NCI-H2107 treated with DMSO at 0.1 percent for 48 hours (cell line): ENCODE measurements at regions not wholly inside any gene's neighbourhood (a gene's known extent, or its start where the extent isn't known, plus 50 kb on each side); places are given as distances from the start of the nearest gene placed in this dataset.

Source experiments
- DNase-seq: peaks from one replicate; lab custom pipeline; 2025; ENCODE audit not compliant: unreplicated experiment; lab: John Stamatoyannopoulos, UW

DNA sequence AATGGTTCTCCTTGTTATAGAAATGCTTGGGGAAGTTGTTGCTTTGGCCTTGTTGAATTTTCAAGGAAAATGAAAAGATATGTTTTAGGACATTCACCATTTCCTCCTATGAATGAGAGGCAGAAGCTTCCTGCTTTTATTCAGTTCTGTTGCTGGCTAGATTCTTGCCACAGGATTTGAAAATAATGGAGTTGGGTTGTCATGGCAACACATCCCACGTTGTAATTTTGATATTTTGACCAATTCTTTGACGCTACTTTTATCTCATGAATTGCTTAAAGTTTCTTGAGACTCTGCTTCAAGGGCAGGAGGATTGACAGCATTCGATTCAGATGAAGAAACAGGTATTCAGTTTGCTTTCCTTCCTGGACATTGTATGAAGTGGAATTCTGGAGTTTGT is 331.5 kb downstream of the PRDM2 start:
- DNase-seq = no peak

DNA sequence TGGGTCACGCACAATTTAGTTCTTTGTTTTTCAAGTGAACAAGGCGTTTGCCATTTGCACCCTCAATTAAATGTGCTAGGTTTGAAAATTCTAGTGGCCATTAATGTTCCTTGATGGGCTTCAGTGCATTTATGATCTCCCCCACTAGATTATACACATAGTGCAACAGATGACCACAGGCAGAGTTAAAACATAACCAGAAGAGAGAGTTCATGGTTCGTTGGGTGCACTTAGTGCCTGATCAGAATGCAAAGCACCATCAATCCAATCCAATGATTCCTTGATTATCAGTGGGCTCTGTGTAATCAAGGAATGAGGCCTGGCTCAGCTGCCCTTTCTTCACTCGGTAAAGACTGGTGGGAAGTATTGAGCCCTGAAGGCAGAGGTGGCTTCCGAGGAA is 334.5 kb downstream of the PRDM2 start:
- DNase-seq = no peak

DNA sequence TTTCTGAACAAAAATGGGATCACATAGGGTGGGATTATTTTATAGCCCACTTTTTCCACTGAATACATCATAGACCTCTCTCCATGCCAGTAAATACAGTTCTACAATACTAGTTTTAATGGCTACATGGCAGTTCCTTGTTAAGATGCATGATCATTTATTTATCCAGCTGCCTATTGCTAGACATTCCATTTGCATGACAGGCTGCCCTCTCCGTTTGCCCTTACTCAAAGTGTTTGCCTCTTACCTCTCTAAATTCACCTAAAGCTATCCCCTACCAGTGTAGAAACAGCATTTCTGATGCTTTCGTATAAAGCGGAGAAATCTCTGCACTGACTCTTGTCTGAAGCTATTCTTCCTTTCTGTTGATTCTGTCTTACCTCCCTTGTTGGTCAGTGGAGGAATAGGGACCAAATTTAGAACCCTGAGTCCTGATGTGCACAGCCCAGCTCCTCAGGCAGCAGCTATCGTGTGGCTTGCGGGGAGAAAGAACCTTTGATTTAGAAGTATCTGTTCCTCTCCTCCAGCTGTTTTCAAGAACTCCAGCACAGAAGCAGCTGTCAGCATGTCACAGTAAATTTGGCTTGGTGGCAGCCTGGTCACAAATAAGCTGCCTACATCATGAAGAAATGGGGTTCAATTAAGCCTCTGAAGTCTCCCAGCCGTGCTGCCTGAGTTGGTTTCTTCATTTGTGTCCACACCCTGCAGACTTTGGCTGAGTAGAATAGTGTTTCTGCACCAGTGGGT is 337.3 kb downstream of the PRDM2 start:
- DNase-seq = no peak

DNA sequence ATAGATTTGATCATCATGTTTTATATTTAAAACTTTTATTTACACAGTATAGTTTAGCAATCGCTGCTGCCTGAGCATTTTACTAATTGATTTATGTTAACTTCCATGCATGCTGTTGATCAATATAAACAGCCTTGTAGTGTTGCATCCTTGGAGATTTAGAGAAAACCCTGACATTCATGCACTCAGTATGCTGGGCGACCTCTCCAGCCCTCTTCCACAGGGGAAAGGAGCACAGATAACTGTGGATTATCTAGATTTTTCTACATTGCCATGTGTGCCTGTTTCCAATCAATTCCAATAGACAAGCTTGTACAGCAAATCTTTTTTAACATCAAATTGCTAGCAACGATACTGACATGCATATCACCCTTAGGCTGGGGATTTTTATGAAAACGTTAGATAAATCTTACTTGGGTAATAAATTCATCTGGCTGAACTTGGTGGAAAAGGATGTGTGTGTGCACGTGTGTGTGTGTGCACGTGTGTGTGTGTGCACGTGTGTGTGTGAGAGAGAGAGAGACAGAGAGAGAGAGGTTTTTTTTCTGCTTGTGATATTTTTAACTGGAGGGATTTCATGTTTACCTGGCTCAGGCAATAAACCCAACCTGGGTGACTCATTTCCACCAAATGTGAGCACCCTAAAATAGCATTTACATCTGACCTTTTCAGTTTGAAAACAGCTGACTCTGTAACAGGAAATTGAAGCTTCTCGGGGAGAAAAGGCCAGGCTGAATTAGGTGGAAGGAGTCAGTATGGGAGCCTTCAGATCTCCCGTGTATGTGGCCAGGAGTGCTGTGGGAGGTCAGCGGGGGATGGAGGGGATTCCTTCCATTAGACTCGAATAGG is 339.8 kb downstream of the PRDM2 start:
- no peak for DNase-seq

DNA sequence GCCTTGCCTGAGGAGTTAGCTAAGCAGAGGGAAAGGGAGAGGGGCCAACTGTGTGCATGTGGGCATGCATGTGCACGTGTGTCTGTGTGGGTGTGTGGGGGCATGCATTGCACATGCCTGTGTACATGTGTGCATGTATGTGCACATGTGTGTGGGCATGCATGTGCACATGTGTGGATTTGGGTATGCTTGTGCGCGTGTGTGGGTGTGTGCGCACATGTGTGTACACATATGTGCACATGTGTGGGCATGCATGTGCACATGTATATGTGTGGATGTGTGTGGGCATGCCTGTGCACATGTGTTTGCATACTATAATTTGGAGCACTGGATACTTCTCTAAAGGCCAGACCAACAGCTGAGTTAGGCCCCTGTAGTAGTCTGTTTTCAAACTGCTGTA is 350.0 kb downstream of the PRDM2 start:
- DNase-seq = no peak

DNA sequence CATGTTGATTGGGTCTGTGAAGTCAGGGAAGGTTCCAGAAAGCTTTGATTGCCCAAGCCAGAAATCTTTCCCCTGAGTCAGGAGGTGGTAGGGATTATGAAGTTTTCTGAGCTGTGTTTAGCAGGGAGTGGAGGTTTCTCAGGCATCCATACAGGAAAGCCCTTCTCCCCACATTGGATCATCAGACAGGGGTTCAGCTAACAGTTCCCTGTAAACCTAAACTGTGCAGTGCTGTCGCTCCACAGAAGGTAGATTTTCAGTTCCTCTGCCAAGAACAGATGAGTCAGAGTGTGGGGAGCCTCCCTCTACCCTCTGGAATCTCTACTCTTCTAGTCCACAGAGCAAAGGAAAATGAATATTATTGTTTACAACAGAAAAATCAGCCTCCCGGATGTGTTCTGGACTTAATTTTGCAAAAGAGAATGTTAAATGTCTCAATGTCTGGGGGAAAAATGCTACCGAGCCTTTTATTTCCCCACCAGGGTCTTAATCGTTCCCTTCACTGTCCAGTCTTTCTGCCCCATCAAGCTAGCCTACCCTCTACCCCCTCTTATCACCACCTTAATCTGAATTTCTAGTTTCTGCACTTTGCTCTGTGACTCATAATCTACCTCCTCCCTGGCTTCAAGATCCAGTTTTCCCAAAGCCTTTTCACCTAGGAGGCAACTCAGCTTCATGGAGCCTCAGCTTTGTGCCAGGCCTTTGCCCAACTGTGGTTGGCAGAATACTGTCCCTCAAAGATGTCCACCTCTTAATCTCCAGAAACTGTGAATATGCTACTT is 355.6 kb downstream of the PRDM2 start:
- no peak for DNase-seq

DNA sequence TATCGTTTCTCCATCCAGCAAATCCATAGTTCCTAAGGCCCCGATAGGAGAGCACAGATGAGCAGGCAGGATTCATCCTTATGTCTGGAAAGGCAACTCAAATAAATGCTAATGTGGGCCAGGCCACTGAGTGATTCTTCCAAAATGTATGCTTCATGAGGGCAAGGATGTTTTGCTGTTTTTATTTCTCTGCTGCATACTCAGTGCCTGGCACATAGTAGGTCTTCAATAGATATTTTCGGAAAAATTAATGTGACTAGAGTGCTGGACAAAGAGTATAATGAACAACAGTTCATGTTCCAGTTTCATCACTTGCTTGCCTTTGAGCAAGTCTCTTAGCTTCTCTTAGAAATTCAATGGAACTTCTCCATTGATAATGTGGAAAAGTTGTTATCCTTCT is 357.7 kb downstream of the PRDM2 start:
- DNase-seq = no peak

DNA sequence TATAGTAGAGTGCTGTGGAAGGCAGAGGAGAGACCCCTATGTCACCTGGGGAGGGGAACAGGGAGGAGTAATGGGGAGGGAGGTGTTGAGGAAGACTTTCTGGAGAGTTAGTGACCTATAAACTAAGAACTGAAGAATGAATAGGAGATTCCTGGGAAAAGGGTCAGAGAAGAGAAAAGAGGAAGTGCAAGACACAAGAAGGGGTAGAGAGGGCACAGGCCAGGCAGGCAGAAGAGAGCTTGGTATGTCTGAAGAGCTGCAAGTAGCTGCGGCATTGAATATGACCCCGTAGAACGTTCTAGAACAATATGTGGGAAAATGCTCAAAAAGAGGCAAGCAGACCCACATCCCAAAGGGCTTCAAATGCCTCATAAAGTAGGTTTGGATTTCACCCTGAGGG is 361.2 kb downstream of the PRDM2 start:
- DNase-seq = no peak

DNA sequence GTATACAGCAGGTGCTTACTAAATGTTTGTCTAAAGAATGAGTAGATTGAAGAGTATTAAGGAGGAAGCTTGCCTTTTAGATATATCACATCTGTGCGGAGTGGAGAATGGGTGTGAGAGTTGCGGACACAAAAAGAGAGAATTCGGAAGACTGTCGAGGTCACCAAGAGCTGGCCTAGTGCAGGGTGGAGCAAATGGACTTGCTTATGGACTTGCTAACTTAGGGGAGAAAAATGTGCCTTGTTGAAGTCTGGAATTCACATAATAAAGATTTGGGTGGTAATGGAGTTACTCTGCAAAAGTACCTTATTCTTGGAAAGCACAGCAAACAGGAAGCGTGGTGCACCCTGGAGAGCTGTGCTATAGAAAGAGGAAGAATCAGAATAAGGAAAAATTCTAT is 361.7 kb downstream of the PRDM2 start:
- no peak for DNase-seq

DNA sequence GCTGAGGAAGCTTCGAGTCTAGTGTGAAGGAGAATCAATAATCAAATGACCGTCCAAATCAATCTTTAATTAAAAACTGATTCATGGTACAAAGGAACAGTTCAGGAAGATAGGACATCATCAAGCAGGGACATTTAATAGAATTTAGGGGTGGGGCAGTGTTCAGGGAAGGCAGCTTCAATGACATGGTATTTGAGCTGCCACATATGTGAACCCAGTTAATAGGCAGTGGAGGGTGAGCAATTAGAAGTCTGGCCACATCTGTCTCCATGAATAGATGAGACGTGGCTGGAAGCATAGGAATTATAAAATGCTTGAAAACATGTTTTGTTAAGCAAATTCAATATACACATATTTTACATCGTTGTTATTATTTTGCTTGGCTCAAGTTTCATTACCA is 362.7 kb downstream of the PRDM2 start:
- no peak for DNase-seq

DNA sequence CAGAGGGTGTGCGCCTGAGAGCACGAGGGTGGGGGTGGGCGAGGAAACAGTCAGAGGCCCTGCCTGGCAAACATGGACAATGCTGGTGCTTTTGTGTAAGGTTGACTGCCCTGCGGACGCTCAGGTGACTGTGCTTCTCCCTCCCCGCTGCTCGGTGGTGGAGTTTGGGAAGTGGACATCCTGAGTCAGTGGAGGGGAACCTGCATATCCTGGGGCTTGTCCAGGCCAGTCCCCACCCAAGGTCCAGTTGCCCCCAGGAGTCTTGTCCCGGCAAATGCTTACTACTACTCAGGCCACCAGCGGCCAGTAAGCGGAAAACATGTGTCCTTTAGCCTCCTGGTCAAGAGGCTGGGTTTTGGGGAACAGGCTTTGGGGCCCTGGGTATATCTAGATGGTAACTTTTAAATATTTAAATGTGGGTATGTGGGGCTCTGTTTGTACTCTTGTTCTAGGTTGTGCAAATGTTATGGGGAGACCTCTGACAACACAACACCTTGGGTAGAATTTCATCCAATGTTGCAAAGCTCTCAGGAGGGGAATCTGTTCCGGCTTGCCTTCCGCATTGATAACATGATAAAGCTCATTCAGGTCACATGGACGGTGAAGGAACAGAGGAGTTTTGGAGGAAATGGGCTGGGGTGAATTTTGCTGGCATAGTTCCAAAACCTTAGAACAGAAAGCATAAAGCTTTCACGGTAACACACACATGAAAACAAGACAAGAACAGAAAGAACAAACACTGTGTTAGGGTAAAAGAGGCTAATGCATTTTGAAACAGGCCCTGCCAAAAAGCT is 364.9 kb downstream of the PRDM2 start:
- peak; percentile 40 for DNase-seq

DNA sequence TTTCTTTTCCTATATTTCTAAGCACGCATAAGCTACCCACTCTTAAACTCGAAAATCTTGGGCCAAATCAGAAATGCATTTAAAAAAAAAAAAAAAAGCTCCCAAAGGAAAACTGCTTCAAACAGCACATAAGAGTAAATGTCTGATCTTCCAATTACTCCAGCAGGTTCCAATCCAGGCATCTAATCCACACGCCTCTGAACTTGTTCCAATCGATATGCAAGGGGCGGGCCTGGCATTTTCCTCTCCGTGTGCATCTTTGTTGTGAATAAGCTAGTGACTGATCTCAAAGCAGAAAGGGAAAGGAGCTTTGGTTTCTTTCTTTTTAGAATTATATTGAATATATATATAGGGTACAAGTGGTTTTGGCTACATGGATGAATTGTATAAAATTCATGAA is 365.5 kb downstream of the PRDM2 start:
- peak; percentile 1 for DNase-seq

DNA sequence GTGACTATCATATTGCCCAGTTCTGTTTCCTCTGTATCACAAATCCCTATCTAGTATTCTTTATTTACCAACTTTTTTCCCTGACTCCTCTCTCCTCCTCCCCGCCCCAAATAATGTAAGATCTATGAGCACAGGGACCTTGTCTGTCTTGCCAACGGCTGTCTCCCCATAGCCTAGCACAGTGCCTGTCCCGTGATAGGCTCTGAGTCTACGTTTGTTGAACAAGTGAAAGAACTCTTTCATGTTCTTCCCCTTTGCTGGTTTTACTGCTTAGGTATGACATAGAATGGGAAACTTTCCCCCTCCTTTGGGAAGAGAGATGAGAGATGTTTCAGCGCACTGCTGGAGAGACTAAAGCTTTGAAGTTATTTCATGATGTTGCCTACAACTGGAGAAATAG is 367.0 kb downstream of the PRDM2 start:
- DNase-seq = no peak

DNA sequence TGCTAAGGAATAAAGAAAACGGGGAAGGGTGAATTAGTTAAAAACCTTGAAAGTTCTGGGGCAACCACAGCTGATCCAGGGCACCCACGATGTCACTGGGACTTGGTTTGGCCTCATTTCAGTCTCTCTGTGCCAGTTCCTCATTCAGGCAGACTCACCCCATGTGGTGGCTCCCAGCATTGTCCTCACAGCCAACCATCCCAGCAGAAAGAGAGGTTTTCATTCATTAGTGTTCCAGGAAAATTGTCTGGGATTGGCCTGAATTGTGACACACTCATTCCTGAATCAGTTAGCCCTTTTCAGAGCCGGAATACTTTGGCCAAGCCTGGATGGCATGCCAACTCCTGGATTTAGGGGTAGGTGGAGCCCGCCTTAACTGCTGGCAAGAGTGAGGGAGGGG is 367.7 kb downstream of the PRDM2 start:
- DNase-seq = no peak

DNA sequence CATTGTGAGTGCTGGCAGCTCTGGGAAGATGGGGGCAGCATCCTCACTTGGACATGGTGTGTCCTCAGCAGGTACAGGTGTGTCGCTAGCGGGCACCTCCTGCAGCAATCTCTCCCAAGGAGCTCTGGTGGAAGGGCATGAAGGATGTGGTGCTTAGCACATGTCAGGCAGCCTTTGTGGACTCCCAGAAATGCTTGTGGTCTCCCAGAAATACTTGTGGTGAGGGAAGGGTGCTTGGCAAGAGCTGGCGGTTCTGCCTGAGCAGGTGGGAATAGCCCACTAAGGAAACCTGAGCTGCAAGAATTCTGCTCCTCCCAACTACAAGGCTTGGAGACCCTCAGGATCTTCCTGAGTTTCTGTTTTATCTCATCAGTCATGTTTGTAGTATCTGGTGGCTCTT is 371.6 kb downstream of the PRDM2 start:
- peak; percentile 28 for DNase-seq

DNA sequence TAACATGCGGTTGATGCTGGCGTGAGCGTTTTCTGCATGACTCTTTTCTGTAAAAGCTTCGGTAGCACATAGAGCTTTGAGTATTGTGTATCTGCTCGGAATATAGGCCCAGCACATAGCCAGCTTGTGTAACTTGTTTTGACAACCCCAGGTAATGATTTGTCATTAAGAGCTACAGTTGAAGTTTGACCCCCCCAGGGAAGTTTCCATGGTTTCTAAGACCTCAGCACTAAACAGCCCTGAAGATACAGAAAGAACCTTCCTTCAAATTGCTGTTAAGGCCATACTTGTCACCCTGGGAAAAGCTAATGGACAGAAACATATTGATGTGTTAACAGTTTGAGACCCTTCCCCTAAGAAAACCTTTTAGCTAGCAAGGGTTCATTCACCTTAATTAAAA is 380.7 kb downstream of the PRDM2 start:
- DNase-seq = no peak

DNA sequence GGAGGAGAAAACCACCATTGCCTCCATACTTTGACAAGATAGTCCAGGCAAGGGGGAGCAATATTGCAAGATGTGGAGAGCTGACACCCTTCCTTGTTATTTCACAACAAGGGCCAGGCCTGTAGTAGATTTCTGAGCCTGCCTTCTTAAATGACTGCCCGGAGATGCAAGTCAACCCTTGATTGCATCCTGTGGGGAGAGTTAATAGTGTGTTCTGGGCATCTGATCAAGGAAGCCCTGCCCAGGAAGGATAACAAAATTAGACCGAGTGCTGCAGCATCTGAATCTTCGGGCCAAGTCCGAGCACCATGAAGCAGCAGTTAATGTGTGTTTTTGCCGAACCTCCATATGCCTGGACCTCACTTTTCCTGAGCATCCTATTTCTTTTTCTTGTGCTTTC is 382.3 kb downstream of the PRDM2 start:
- DNase-seq = no peak

DNA sequence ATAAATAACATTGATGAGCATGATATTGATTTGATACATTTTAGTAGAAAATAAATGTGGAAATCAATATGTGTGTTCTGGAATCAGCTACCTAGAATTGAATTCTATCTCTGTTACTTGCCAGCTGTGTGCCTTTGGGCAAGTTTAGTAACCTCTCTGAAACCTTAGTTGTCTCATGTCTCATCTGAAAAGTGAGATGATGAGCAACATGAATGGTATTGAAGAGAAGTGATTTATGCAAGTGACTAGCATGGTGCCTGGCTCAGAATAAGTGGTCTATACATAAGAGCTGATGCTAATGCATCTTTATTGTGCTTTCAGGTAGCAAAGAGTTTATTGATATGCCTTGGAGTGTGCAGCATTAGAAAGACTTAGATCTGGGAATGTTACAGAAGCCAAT is 383.3 kb downstream of the PRDM2 start:
- DNase-seq = no peak

DNA sequence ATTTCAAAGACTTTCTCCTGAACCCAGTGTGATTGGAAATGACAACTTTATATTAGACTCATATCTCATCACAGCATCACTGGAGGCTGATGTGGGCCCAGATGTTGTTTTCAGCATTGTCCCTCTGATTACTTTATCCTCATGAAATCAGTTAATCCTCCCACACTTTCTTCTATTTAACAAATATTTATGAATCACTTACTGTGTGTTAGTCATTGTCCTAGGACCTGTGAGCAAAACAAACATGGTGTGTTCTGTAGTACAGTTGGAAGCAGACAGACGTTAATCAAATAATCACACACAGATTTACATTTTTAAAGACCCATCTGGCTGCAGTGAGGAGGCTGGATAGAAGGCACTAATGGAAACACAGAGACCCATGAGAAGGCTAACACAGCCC is 383.7 kb downstream of the PRDM2 start:
- no peak for DNase-seq

DNA sequence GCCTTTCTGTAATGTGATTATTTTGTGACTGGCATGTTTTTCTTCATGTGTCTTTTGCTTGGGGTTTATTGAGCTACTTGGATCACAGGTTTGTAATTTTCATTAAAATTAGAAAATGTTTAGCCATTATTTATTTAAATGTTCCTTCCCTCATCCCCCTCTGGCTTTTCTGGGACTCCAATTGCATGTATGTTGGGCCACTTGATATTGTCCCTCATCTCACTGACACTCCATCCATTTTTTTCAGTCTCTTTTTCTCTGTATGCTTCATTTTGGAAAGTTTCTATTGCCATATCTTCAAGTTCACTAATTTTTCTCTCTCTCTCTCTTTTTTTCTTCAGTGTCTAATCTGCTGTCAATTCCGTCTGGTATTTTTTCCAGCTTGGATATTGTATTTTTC is 390.1 kb downstream of the PRDM2 start:
- DNase-seq = no peak

DNA sequence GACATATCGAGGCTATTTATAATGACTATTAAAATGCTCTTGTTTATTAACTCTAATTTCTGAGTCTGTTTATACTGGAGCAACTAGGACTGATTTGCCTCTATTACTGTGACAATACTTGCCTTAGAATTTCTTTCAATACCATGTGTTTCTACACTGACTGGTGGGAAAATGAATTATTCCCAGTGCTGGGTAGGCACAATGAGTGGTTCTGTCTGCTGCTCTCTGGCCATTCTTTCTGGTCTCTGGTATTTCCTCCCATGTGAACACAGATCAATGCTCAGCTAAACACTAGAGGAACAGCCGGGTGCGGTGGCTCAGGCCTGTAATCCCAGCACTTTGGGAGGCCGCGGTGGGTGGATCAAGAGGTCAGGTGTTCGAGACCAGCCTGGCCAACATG is 390.5 kb downstream of the PRDM2 start:
- DNase-seq = no peak
